Stimulated activated CD4-positive, alpha-beta T cell treated with anti-CD3 and anti-CD28 coated beads, Interleukin-15, amount 100 ng/mL, for 48 hours (primary cell): ENCODE measurements at regions not wholly inside any gene's neighbourhood (a gene's known extent, or its start where the extent isn't known, plus 50 kb on each side); places are given as distances from the start of the nearest gene placed in this dataset.
"Not testable (repeated sequence)": the region's sequence is repeated elsewhere in the genome, so short reads cannot be mapped to it uniquely, and the experiment has no call there.

Experiments used
- DNase-seq, 2 donors: peaks; one replicate each; pipeline ENCODE4 v3.0.0-alpha.2; 2020; ENCODE audit warnings: low read depth in 2 of 2

- no peak for DNase-seq
These were observed 596.9 kb upstream of the GRM7 start for GRCh38 chr3:6264036-6264435.

GRCh38 chr3:6264906-6265305, 596.0 kb upstream of the GRM7 start:
- DNase-seq, result no peak

GRCh38 chr3:6266135-6266534, 594.8 kb upstream of the GRM7 start:
- no peak for DNase-seq

- no peak for DNase-seq
These were observed 587.0 kb upstream of the GRM7 start for GRCh38 chr3:6273878-6274277.

- DNase-seq, result no peak
These were observed 579.3 kb upstream of the GRM7 start for GRCh38 chr3:6281662-6282061.

- no peak for DNase-seq
These were observed 578.0 kb upstream of the GRM7 start for GRCh38 chr3:6282918-6283317.

- no peak for DNase-seq
These were observed 573.6 kb upstream of the GRM7 start for GRCh38 chr3:6287088-6287875.

- no peak for DNase-seq
These were observed 559.3 kb upstream of the GRM7 start for GRCh38 chr3:6301626-6302025.

GRCh38 chr3:6315906-6316305, 545.0 kb upstream of the GRM7 start:
- no peak for DNase-seq

GRCh38 chr3:6321999-6322398, 538.9 kb upstream of the GRM7 start:
- DNase-seq, result no peak

GRCh38 chr3:6326771-6327170, 534.1 kb upstream of the GRM7 start:
- no peak for DNase-seq

- DNase-seq, result not testable (repeated sequence)
These were observed 520.0 kb upstream of the GRM7 start for GRCh38 chr3:6340980-6341325.

- DNase-seq, result no peak
These were observed 509.2 kb upstream of the GRM7 start for GRCh38 chr3:6351752-6352151.

GRCh38 chr3:6354653-6355052, 506.3 kb upstream of the GRM7 start:
- no peak for DNase-seq

- no peak for DNase-seq
These were observed 498.5 kb upstream of the GRM7 start for GRCh38 chr3:6362406-6362805.

- no peak for DNase-seq
These were observed 493.7 kb upstream of the GRM7 start for GRCh38 chr3:6367171-6367570.

- no peak for DNase-seq
These were observed 468.8 kb upstream of the GRM7 start for GRCh38 chr3:6392123-6392522.

GRCh38 chr3:6394944-6395343, 466.0 kb upstream of the GRM7 start:
- DNase-seq, result no peak

GRCh38 chr3:6396631-6397030, 464.3 kb upstream of the GRM7 start:
- no peak for DNase-seq

GRCh38 chr3:6402666-6403065, 458.2 kb upstream of the GRM7 start:
- DNase-seq, result not testable (repeated sequence)

- DNase-seq, result not testable (repeated sequence)
These were observed 454.0 kb upstream of the GRM7 start for GRCh38 chr3:6406923-6407322.

- no peak for DNase-seq
These were observed 444.8 kb upstream of the GRM7 start for GRCh38 chr3:6416049-6416661.

- no peak for DNase-seq
These were observed 443.7 kb upstream of the GRM7 start for GRCh38 chr3:6417174-6417573.

GRCh38 chr3:6418485-6418884, 442.4 kb upstream of the GRM7 start:
- no peak for DNase-seq
